Activated CD4-positive, CD25-positive, alpha-beta regulatory T cell treated with anti-CD3 and anti-CD28 coated beads, Interleukin-2, amount 50 U/mL, for 72 hours (primary cell): ENCODE measurements at regions not wholly inside any gene's neighbourhood (a gene's known extent, or its start where the extent isn't known, plus 50 kb on each side); places are given as distances from the start of the nearest gene placed in this dataset.

Experiments
- DNase-seq: peaks from one replicate; pipeline ENCODE4 v3.0.0; 2021

DNA sequence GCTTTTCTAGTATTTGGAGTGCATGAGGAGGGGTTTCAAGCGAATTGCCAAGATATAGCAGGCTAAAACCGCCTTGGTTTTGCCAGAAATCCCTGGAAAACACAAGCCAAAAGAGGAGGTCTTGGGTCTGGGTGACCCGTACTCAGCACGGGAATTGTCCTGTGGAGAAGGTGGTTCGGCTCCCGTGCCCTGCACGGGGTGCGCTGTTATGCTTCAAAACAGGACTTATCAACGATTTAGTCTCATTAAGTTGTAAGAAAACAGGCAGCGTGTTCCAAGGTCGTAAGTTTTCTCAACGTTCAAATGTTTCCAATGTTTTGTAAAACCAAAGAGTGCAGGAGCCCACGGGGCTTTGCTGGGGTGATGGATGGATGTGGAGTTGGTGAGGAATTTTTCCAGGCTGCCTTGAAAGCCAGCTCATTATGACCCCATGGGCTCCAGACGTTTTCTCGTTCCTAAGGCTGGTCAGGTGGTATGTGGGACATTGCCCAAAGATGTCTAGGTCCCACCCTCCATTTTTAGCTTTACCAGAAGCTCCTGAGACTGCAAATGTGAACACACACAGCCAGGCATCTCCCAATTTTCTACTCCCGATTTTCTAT lies 75.4 kb upstream of the CLDN14 start:
- DNase-seq, result no peak

DNA sequence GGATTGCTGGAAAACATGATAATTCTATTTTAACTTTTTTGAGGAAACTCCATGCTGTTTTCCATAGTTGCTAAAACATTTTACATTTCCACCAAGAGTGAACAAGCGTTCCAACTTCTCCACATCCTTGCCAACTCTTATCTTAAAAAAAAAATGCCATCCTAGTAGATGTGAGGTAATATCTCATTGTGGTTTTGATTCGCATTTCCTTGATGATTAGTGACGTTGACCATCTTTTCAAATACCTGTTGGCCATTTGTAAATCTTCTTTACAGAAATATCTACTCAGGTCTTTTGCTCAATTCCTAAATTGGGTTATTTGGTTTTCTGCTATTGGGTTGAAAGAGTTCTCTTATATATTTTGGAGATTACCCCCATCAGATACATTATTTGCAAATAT lies 77.4 kb upstream of the CLDN14 start:
- DNase-seq, result no peak

DNA sequence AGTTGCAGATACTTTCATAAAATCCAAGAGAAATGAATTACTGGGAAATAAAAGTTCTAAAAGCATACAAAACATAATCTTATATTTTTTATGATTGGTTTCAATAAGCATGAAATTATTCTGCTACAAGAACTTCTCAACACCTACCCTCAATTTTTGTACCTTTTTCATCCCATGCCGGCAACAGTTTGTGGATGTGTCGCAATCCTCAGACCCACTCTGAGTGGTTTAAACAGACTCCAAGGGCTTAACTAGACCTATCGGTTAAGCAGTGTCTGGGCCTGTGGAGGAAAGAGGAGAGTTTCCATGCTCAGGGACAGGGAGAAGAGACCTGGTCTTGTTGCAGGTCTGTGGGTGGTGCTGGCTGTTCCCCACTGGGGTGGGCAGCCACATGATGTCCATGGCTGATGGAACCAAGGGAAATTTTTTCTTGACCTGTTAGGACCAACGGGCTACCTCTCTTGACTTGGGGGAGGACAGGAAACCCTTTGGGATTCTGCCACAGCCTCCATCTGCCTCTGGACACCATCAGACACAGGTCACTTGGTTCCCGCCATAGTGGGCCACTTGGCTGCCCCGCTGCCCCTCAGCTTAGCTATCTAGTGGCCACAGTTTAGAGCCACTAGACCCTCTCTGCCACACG lies 81.1 kb upstream of the CLDN14 start:
- no peak for DNase-seq

DNA sequence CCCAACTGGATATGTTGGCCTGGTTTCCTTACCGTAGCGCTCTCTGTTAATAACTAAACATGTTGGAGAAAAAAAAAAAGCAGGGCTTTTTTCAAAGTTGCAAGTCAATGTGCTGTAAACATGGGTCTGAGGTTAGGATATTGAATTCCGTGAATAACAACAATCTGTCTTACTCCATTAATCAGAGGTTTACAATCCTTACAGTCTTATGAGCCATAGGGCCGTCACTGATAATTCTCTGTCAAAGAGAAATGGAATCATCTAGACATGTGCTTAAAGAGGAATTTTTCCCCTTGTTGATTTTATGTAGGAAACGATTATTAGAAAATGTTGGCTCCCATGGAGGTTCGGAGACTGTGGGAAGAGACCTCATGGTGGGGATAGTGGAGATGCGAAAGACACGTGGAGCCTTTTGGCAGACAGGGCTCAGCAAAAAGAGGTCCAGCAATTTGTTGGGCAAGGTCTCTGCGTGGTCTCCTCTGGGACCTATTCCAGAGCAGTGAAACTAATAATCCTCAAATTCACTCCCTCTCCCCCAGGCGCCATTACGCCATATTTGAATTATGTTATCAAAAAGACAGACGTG lies 83.5 kb upstream of the CLDN14 start:
- no peak for DNase-seq

DNA sequence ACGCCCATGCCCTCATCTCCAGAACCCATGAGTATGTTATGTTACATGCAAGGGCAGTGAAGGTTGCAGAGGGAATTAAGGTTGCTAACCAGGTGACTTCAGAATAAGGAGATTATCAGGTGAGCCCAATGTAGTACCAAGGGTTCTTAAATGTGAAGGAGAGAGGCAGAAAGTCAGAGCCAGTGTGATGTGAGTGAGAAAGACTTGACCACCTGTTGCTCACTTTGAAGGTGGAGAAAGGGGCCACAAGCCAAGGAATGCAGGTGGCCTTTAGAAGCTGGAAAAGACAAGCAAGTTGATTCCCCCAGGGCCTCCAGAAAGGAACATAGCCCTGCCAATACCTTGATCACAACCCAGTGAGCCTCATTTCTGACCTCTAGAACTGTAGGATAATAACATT lies 84.7 kb upstream of the CLDN14 start:
- no peak for DNase-seq

DNA sequence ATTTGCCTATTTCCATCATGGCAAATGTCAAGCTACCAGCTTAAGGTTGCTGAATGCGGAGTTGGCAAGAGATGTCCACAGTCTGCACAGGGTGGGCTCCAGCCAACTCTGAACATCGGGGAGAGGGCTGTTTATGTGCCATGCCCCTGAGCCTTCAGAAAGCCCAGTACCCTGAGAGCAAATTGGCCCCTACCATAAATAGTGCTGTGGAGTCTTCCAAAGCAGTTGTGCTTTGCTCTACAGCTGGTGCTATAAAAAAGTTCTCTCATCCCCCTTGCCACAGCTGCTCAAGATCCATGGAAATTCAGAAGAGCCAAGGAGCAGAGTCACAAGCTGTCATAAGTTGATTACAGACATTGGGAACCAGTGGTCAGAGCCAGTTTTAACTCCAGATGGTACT lies 85.6 kb upstream of the CLDN14 start:
- no peak for DNase-seq

DNA sequence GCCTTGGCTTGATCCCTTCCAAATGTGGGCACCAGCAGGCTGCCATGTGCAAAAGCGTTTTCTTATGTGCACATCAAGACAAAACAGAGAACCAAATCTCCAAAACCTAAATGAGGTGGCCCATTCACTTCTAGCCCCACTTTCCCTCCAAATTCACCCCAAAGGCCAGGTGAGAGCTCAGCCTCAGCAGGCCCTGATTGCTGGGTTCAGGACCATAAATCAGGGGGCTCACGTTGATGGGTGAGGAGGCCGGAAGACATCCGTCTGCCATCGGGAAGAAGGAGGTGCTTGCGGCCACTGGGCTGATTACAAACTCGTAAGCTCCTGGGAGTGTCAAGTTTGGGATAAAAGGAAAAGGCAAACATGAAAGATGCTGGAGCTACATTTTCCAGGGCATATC lies 86.7 kb upstream of the CLDN14 start:
- DNase-seq, result no peak

DNA sequence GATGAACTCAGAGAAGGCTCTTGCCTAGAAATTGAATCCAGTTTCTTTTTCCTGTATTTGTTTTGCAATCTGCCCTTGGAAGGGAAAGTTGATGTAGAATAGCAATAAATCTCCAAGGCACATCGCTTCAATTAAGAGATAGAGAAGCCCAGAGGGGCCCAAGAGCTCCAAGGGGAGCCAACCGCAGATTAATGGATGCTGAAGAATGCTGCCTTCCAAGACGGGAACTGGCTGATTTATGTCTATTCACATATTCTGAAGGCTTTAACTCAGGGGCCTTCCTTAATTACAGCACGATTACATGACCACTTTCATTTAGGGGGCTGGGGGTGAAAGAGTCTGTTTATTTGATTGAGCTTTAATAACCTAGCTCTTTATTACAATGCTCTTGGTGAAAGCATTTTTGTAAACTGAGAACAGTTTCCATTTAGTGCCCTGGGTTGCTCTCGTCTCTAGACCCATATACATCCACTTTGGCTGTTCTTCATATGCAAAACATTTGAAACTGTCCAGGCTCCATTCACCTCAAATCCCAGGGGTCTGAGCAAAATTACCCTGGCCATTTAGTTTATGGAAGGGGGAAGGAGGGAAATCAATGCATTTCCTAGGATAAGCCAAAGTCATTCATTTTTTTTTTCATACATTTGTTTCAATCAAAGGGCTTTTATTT lies 87.4 kb upstream of the CLDN14 start:
- DNase-seq, result no peak

DNA sequence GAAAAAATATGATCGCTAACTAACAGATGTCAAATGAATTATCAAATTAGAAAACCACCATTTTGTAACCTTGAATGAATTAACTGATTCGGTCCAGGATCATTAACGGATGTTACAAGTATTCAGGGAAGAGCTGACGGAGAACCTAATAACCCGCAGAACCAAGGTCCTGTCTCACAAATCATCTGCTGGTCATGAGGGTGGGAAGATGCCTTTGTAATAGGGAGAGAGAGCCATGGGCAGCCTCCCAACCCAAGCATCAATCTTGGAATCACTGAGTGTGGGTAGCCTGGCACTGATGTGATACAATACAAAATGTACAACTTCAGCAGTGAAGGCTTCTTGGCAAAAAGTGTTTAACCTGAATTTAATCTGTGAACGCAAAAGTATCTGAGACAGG lies 89.6 kb upstream of the CLDN14 start:
- no peak for DNase-seq

DNA sequence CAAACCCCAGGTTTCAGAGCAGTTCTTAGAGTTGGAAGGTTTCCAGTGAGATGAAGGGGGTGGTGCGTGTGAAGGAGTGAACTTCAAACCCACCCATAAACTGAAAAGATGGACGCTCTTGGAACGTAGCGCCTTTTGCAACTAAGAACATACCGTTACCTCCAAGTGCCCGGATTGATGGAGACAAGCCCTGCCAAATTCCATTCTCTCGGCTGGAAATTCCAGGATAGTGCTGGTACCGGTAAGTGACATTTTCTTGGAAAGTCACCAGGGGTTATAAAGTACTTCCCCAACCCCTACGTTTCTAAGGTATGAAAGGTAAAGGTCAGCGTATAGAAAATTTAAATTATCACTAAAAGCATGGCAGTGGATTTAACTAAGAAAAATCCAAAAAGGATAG lies 91.6 kb upstream of the CLDN14 start:
- no peak for DNase-seq

DNA sequence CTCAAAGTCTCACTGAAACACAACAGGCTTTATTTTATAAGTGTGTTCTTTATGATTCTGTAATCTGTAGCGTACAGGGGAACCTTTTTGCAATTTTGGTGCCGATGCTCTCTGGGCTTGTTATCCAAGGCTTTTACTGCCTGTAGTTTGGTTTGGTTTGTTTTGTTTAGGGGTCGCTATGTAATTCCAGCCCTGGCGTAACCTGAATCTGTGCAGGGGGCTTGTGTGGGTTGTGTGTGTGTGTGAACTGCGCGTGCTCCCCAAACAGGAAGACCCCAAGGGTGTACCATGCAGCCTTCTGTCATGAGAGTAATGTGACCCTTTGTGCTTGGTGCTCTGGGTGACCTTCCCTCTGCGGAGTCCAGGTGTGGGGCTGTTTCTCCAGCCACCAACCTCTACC lies 92.1 kb upstream of the CLDN14 start:
- DNase-seq, result no peak

DNA sequence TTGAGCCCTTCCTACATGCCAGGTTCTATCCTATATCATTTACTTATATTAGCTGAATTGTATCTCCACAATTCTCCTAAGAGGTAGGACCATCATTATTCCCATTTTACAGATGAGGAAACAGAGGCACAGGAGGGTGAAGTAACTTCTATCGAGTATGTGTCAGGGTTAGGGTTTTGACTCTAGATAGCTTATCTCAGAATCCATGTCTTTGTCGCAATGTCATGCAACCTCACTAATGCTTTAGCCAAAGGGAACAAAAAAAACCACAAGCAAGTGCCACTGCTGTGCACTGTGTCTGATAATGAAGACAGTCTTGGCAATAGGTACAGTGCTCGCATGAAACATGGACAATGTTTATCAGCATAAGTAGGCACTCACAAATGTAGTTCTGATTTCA lies 95.4 kb upstream of the CLDN14 start:
- no peak for DNase-seq

DNA sequence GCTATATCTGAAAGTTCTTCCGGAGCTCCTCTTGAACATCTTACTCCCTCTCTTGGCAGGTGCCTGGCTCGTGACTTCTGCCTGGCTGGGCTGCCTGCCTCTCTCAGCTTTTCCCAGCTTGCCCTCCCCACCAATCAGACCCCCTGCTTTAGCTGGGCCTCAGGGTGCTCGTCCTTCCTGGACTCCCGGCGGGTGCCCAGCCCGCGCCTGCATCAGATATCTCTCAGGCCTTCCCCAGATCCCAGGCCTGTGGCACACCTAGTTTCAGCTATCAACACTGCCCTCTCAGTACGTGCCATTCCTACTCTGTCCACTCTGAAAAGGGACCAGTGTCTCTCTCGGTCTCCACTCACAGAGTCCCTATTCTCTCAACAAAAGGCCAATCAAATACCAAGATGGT lies 96.5 kb upstream of the CLDN14 start:
- no peak for DNase-seq

DNA sequence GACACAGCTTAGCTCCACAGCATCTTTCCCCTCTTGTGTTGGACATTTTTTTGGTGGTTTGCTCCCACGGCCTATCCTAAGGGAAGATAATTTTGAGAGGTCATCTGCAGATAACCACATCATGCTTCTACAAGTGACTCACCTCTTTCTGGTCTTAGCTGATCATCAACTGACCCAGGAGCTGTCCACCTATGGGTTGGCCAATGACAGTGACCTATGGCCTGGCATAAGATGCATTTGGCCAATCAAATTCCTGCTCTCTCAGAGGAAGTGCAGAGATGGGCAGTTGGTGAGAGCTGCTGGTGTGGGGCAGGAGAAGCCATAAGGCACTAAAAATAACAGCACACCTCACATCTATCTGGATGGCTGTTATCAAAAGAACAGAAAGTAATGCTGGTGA lies 100.0 kb upstream of the CLDN14 start:
- DNase-seq, result no peak

DNA sequence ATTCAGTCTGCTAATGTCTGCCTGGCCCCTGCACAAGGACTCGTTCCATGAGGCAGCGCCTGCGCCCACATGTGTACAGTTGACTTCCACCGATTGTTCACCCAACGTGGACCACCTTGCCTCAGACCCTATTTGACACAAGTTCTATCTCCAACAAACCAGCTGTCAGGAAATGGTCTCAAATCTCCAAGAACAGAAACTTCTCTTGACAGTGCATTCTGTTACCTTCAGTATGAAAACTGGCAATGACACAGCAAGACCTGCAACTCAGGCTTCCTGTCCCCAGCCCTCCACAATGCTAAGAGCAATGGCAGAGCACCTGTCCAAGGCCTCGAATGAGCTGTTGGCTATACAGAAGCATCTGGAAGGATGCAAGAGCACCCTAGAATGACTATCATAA lies 102.3 kb upstream of the CLDN14 start:
- DNase-seq, result no peak

DNA sequence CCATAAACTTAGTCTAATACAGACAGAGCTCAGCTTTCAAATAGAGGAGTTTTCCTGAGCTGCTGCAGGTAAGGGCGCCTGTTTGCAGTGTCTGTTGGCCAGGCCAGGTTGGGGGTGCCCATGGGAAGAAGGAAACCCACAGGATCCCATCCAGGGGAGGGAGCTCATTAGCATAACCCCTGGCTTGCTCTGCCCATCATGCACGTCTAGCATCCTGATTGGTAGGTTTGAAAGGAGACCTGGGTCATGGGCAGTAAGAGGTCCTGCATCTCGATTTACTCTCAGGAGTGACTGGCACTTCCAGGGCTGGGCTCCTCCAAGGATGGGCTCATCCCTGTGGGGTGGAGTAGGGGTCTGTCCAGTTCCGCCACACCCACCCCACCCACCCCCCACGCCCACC lies 103.7 kb upstream of the CLDN14 start:
- no peak for DNase-seq

DNA sequence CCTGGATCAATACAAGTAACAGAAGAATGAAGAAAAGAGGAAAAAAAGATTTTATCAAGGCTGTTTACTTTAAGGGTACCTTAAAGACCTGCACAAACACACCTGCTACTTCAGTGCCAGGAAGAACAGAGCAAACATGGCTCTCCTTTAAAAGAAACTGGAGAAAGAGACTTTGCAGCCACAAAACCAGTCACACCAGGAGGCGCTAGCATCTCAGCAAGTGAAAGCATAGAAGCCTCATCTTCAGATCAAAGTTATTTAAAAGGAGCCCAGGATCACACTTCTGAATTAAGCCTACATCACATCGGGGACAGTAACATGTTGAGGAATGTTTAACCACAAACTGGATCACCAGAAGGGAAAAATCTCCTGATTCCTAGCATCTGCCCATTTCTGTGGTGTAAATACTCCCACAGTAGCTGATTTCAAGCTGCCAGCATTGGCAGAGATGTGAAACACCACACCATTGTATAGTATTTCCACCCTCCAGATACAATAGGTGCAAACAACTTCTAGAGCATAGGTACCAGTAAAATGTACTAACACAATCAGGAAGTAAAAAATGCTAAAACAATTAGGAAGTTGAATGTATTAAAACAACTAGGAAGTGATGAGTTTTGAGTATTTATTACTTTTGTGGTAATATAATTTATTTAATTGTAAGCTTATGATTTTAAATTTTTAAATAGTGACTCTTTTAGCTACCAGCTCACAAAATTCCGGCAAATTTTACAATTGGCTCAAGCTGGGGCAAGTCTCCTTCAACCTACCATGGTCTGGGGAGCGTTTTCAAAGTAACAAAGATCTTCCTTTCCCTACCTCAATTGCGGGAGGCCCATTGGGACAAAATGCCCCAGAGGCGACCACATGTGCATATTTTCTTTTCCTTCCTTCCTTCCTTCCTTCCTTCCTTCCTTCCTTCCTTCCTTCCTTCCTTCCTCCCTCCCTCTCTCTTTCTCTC lies 105.3 kb upstream of the CLDN14 start:
- DNase-seq, result no peak

DNA sequence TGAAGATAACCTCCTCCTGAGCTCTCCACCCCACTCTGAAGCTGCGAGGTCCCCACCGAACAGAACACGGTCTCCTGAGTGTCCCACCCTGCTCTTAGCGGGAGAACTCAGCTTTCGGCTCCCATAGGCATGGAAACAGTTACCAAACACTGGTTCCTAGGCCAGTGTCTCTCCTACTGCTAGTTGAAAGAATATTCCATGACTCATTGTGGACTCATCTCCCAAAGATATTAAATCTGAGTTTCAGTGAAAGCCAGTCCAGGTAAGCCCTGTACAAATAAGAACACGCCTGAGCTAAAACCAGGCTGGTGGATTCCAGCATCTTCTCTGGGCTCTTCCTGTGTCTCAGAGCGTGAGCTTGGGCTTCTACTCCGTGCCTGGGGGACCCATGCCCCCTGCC lies 107.5 kb upstream of the CLDN14 start:
- no peak for DNase-seq

DNA sequence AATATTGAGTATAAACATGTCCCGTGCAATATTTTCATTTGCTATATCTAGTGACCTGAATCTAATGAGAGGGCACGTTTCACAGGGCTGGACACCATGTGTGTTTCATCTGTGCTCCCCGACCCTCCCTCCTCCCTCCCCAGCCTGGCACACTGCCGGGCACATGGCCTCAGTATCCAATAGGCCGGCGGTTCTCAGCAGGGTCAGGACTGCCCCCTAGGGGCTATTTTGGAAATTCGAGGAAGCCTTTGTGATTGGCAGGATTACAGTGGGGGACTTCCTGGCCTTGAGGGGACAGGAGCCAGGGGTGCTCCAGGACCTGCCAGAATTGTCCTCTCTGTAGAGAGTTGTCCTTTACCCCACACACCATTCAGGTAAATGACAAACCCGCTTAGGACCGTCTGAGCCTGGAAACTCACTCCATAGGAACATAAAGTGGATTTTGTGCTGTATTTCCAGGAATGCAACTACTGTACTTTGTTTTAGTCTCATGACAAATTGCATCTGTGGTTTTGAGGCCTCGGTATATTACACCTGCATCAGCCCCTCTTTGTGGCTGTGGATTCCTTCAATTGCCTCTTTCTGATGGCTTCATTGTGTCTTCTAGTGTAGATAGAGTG lies 109.5 kb upstream of the SIM2 start:
- no peak for DNase-seq

DNA sequence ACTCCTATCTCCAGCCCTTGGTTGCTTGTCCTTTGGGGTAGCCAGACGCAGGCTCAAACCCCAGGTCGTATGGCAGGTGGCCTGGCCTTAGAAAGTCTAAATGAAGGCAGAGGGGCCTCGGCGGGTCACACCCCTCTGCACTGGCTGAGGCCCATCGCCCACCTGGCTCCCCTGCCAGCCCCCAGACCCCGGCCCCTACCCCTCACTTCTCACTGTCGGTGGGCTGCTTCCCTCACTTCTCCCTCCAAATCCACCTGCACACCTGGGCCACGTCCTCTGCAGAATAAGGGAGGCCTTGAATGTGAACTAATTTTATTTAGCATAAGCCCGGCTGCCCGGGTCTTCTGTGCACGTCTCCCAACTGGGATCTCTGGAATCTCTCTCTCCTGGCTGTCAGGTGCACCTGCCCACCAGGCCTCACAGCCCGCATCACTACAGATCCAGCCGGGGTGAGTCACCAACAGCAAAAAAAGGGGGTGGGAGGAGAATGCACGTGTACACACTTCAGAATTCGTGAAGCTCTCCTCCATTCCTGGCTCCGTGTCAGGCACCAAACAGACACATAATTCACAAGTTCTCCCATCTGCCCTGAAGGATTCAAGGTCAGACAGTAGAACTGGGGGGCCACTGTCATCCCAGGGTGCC lies 107.5 kb upstream of the SIM2 start:
- no peak for DNase-seq

DNA sequence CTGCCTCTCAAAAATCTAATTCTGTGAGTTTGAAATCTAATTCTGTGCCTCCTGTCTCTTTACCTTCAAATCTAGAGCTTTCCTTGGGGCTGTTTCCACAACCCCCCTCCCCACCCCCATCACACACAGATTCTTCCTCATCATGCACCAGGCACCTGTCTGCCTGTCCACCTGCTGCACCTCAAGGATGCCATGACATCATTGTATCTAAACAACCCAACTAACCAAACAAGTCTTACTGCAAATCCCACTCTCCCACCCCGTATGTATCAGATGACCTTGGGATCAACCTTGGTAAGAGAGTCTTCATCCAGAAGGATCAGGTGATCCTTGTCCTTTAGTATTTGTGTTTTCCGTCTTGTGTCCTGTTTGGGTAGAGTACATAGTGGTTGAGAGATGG lies 102.7 kb upstream of the SIM2 start:
- no peak for DNase-seq

DNA sequence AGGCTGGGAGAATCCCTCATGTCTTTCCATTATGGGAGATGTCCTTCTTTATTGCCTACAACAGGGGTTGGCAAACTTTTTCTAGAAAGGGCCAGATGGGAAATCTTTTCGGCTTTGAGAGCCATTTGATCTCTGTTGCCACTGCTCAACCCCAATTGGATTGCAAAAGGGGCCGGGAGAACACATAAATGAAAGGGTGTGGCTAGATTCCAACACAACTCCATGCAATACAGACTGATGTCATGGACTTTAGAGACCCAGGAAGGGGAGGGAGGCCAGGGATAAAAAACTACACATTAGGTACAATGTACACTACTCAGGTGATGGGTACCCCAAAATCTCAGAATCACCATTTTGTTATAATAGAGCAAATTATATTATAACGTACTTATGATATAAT lies 97.6 kb upstream of the SIM2 start:
- no peak for DNase-seq
